GM13977 (cell line): ENCODE measurements at regions not wholly inside any gene's neighbourhood (a gene's known extent, or its start where the extent isn't known, plus 50 kb on each side); places are given as distances from the start of the nearest gene placed in this dataset.
"Not testable (repeated sequence)": the region's sequence is repeated elsewhere in the genome, so short reads cannot be mapped to it uniquely, and the experiment has no call there.

Source experiments
- DNase-seq: peaks from one replicate; pipeline ENCODE4 v3.0.0; 2012; ENCODE audit warnings: low spot score
- CTCF ChIP-seq: IDR thresholded peaks from 2 replicates; pipeline ENCODE4 v1.5.1; 2012; ENCODE audit warnings: mild to moderate bottlenecking, control low read depth; ENCODE audit not compliant: insufficient read depth; ENCODE audit errors: extremely low read depth, missing control alignments
- in situ Hi-C: fragments of 300-500 bp; cut with MboI; formaldehyde crosslinking; loops from one replicate; pipeline ENCODE4 v1.12.0; 2022; ENCODE audit warnings: low sequenced_read_pairs, low pct_unique_long_range_greater_than_20kb, mixed read lengths, inconsistent platforms; ENCODE audit not compliant: unreplicated experiment

- TF ChIP-seq CTCF: no peak
- no peak for DNase-seq
- in situ Hi-C loops: loop anchor here (25.0 kb wide), 2 partner anchors 338 to 438 kb away; partner anchors contain the start of gene STAT4
Measured at GRCh38 chr2:191500566-191500883, 177.4 kb upstream of the NABP1 start.

GRCh38 chr2:191500884-191501560 is 176.9 kb upstream of the NABP1 start:
- no peak for TF ChIP-seq CTCF
- no peak for DNase-seq
- in situ Hi-C loops: loop anchor here (25.0 kb wide), 2 partner anchors 339 to 439 kb away; partner anchors contain the start of gene STAT4

- peak; percentile 9 for TF ChIP-seq CTCF
- in situ Hi-C loops: loop anchor here (25.0 kb wide), 2 partner anchors 339 to 439 kb away; partner anchors contain the start of gene STAT4
- no peak for DNase-seq
Measured at GRCh38 chr2:191501561-191502168, 176.3 kb upstream of the NABP1 start.

- no peak for TF ChIP-seq CTCF
- in situ Hi-C loops: loop anchor here (25.0 kb wide), 2 partner anchors 344 to 444 kb away; partner anchors contain the start of gene STAT4
- no peak for DNase-seq
Measured at GRCh38 chr2:191506515-191506914, 171.4 kb upstream of the NABP1 start.

GRCh38 chr2:191507252-191507853 is 170.6 kb upstream of the NABP1 start:
- not testable (repeated sequence) for DNase-seq
- in situ Hi-C loops: loop anchor here (25.0 kb wide), 2 partner anchors 345 to 445 kb away; partner anchors contain the start of gene STAT4

- DNase-seq: no peak
- no peak for TF ChIP-seq CTCF
- in situ Hi-C loops: loop anchor here (25.0 kb wide), 2 partner anchors 346 to 446 kb away; partner anchors contain the start of gene STAT4
Measured at GRCh38 chr2:191508738-191509137, 169.2 kb upstream of the NABP1 start.
